GM23338 (cell line): ENCODE measurements at regions not wholly inside any gene's neighbourhood (a gene's known extent, or its start where the extent isn't known, plus 50 kb on each side); places are given as distances from the start of the nearest gene placed in this dataset.
"Not testable (repeated sequence)": the region's sequence is repeated elsewhere in the genome, so short reads cannot be mapped to it uniquely, and the experiment has no call there.

ENCODE experiments used
- ATAC-seq: fragments of 200-7000 bp; cut with Tn5 transposase; 3 replicates; pipeline ENCODE4 v1.9.1; 2020
- DNase-seq: peaks from one replicate; pipeline ENCODE4 v3.0.0-alpha.2; 2015; ENCODE audit warnings: low spot score
- H2AFZ ChIP-seq: fragments of 200-600 bp; sonication (generic); 2 replicates; pipeline ENCODE4 v1.8.0; 2016; ENCODE audit warnings: antibody characterized with exemption, mild to moderate bottlenecking, moderate library complexity
- H3F3A ChIP-seq: fragments of 200-600 bp; sonication (generic); replicated peaks from 2 replicates; pipeline ENCODE4 v1.8.0; 2017; ENCODE audit warnings: antibody characterized with exemption, mixed run types, low read depth
- H3K27ac ChIP-seq: fragments of 200-600 bp; sonication (generic); 2 replicates; pipeline ENCODE4 v1.6.1; 2016; ENCODE audit warnings: low read depth
- H3K27me3 ChIP-seq: fragments of 200-600 bp; sonication (generic); 2 replicates; pipeline ENCODE4 v1.8.0; 2016; ENCODE audit warnings: mild to moderate bottlenecking, mixed run types, moderate library complexity; ENCODE audit not compliant: insufficient read depth
- H3K36me3 ChIP-seq: fragments of 200-600 bp; sonication (generic); 2 replicates; pipeline ENCODE4 v1.8.0; 2016; ENCODE audit warnings: mild to moderate bottlenecking; ENCODE audit not compliant: insufficient read depth
- H3K4me1 ChIP-seq: fragments of 200-600 bp; sonication (generic); 2 replicates; pipeline ENCODE4 v1.8.0; 2016; ENCODE audit warnings: mild to moderate bottlenecking, moderate library complexity; ENCODE audit not compliant: insufficient read depth
- H3K4me2 ChIP-seq: fragments of 200-600 bp; sonication (generic); 2 replicates; pipeline ENCODE4 v1.7.1; 2017; ENCODE audit warnings: mixed run types
- H3K4me3 ChIP-seq: fragments of 200-600 bp; sonication (generic); 2 replicates; pipeline ENCODE4 v1.6.1; 2016; ENCODE audit warnings: mixed run types
- H3K79me2 ChIP-seq: fragments of 200-600 bp; sonication (generic); replicated peaks from 2 replicates; pipeline ENCODE4 v1.8.0; 2017; ENCODE audit warnings: mild to moderate bottlenecking; ENCODE audit not compliant: insufficient read depth
- H3K9me2 ChIP-seq: fragments of 200-600 bp; sonication (generic); 2 replicates; pipeline ENCODE4 v1.8.0; 2017; ENCODE audit not compliant: insufficient read depth
- H4K20me1 ChIP-seq: fragments of 200-600 bp; sonication (generic); replicated peaks from 2 replicates; pipeline ENCODE4 v1.8.0; 2017; ENCODE audit warnings: mild to moderate bottlenecking; ENCODE audit not compliant: insufficient read depth
- H3K27ac Mint-ChIP-seq: 2 replicates; pipeline ENCODE4 v1.8.0; 2020; ENCODE audit warnings: inconsistent platforms, mild to moderate bottlenecking, moderate library complexity, mixed read lengths
- H3K27me3 Mint-ChIP-seq: 3 replicates; pipeline ENCODE4 v1.8.0; 2022; ENCODE audit warnings: low read depth, mild to moderate bottlenecking, moderate library complexity, mixed read lengths, inconsistent platforms; ENCODE audit not compliant: insufficient read depth, poor library complexity
- H3K36me3 Mint-ChIP-seq: 3 replicates; pipeline ENCODE4 v1.8.0; 2021; ENCODE audit warnings: low read depth, mild to moderate bottlenecking, inconsistent platforms, moderate library complexity, mixed read lengths
- H3K4me1 Mint-ChIP-seq: 3 replicates; pipeline ENCODE4 v1.8.0; 2020; ENCODE audit warnings: mild to moderate bottlenecking, inconsistent platforms, mixed read lengths
- H3K4me3 Mint-ChIP-seq: 3 replicates; pipeline ENCODE4 v1.8.0; 2021; ENCODE audit warnings: moderate library complexity, mild to moderate bottlenecking, inconsistent platforms, mixed read lengths
- H3K9me3 Mint-ChIP-seq: 3 replicates; pipeline ENCODE4 v1.8.0; 2020; ENCODE audit warnings: moderate library complexity, mild to moderate bottlenecking, inconsistent platforms, mixed read lengths
- CREB1 ChIP-seq: fragments of 250-450 bp; sonication (Bioruptor Pico); IDR thresholded peaks from 2 replicates; pipeline ENCODE4 v1.5.0; 2020; ENCODE audit warnings: low read depth, mild to moderate bottlenecking, moderate library complexity
- EZH2phosphoT487 ChIP-seq: fragments of 200-600 bp; sonication (generic); IDR thresholded peaks from one replicate; pipeline ENCODE4 v1.8.1; 2018; ENCODE audit warnings: antibody characterized with exemption; ENCODE audit not compliant: unreplicated experiment
- JUNB ChIP-seq: IDR thresholded peaks from one replicate; pipeline ENCODE4 v1.6.1; 2016; ENCODE audit warnings: antibody characterized with exemption; ENCODE audit not compliant: unreplicated experiment
- NANOG ChIP-seq: IDR thresholded peaks from 2 replicates; pipeline ENCODE4 v1.6.1; 2016; ENCODE audit warnings: antibody characterized with exemption, borderline replicate concordance
- POLR2AphosphoS5 ChIP-seq: IDR thresholded peaks from 2 replicates; pipeline ENCODE4 v1.6.1; 2016; ENCODE audit warnings: antibody characterized with exemption, low read depth
- STAT1 ChIP-seq: IDR thresholded peaks from one replicate; pipeline ENCODE4 v1.6.1; 2016; ENCODE audit warnings: antibody characterized with exemption; ENCODE audit not compliant: unreplicated experiment
- ZNF114 ChIP-seq: fragments of 250-450 bp; sonication (Bioruptor Pico); IDR thresholded peaks from 2 replicates; pipeline ENCODE4 v1.5.0; 2020; ENCODE audit warnings: mild to moderate bottlenecking, moderate library complexity
- TF ChIP-seq, protein P1 (sequence below), 2 experiments: fragments of 200-600 bp in 1 of 2; sonication (generic) in 1 of 2; conservative IDR thresholded peaks; 2 replicates each; pipeline versions ENCODE4 v1.5.1 to v1.6.1; 2016 to 2017; ENCODE audit warnings: antibody characterized with exemption in 2 of 2, low read depth in 2 of 2, mild to moderate bottlenecking in 2 of 2, moderate library complexity in 1 of 2
- TF ChIP-seq, protein P2 (sequence below): fragments of 250-450 bp; sonication (Bioruptor Pico); IDR thresholded peaks from 2 replicates; pipeline ENCODE4 v1.5.0; 2020; ENCODE audit warnings: mild to moderate bottlenecking, moderate library complexity
- TF ChIP-seq, protein P3 (sequence below): IDR thresholded peaks from 2 replicates; pipeline ENCODE4 v1.6.1; 2016; ENCODE audit warnings: antibody characterized with exemption

DNA sequence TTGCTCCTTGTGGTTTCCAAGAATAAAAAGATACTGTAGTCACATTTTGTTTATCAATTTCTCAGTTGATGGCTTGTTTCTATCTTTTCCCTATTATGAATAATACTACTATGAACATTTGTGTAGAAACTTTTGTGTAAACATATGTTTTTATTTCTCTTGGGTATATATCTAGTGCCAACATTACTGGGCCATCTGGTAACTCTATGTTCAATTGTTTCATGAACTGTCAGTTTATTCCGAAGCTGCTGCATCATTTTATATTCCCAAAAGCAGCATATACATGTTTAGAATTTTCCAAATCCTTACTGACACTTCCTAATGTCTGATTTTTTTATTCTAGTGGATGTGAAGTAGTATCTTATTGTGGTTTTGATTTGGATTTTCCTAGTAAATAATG is 737.6 kb upstream of the TMEFF2 start (continued):
- TF ChIP-seq JUNB (no peak), EZH2phosphoT487 (no peak)
- TF ChIP-seq, protein P1, sequence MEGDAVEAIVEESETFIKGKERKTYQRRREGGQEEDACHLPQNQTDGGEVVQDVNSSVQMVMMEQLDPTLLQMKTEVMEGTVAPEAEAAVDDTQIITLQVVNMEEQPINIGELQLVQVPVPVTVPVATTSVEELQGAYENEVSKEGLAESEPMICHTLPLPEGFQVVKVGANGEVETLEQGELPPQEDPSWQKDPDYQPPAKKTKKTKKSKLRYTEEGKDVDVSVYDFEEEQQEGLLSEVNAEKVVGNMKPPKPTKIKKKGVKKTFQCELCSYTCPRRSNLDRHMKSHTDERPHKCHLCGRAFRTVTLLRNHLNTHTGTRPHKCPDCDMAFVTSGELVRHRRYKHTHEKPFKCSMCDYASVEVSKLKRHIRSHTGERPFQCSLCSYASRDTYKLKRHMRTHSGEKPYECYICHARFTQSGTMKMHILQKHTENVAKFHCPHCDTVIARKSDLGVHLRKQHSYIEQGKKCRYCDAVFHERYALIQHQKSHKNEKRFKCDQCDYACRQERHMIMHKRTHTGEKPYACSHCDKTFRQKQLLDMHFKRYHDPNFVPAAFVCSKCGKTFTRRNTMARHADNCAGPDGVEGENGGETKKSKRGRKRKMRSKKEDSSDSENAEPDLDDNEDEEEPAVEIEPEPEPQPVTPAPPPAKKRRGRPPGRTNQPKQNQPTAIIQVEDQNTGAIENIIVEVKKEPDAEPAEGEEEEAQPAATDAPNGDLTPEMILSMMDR (conservative IDR thresholded peaks at IDR 0.05; ENCODE audit: low read depth in 2 of 2) = no peak

DNA sequence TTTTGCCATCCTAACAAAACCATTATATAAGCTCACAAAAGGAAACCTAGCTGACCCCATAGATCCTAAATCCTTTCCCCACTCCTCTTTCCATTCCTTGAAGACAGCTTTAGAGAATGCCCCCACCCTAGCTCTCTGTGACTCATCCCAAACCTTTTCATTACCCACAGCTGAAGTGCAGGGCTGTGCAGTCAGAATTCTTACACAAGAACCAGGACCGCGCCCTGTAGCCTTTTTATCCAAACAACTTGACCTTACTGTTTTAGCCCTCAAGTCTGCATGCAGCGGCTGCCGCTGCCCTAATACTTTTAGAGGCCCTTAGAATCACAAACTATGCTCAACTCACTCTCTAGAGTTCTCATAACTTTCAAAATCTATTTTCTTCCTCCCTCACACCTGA is 726.9 kb upstream of the TMEFF2 start:
- not testable (repeated sequence) for H3K27me3 ChIP-seq, H3F3A ChIP-seq, H3K27ac Mint-ChIP-seq, H3K4me3 Mint-ChIP-seq, H3K36me3 ChIP-seq, H4K20me1 ChIP-seq, H3K36me3 Mint-ChIP-seq, H3K27ac ChIP-seq, H2AFZ ChIP-seq, H3K4me3 ChIP-seq, H3K4me1 ChIP-seq, H3K4me1 Mint-ChIP-seq, ATAC-seq, H3K9me2 ChIP-seq, DNase-seq, H3K79me2 ChIP-seq, H3K4me2 ChIP-seq, H3K27me3 Mint-ChIP-seq
- peaks cover 19% of the 10 kb centered on the region for H3K9me3 Mint-ChIP-seq

DNA sequence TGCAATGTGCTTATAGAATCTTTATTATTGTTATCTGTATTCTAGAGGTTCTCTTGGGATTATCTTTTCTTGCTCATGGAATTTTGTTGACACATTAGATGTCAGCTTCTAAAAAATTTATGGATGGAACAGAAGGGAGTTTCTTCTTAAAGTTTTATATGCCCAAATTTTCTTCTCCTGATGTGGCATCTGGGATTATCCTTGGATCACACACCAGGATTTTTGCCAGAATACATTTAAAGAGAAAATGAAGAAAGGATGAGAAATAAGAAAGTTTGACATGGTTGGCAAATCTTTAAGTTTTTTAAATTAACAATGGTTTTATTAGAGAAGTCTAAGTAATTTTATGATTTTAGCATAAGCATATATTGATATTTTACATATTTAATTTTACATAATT is 706.7 kb upstream of the TMEFF2 start:
- no peak overlapping the region for H2AFZ ChIP-seq
- no peak overlapping the region for H3K4me2 ChIP-seq
- Mint-ChIP-seq H3K27me3 (no peaks in the 10 kb centered on the region), H3K36me3 (no peaks in the 10 kb centered on the region), H3K4me1 (no peaks in the 10 kb centered on the region), H3K4me3 (no peak overlapping the region), H3K9me3 (peaks cover 2% of the 10 kb centered on the region; the same call in 1 of the 3 replicates), H3K27ac (no peak overlapping the region)
- H4K20me1 ChIP-seq = no peaks in the 10 kb centered on the region
- ATAC-seq = no peak
- H3F3A ChIP-seq = no peaks in the 10 kb centered on the region
- no peaks in the 10 kb centered on the region for H3K79me2 ChIP-seq
- DNase-seq = no peak
- H3K4me3 ChIP-seq = no peak overlapping the region
- no peaks in the 10 kb centered on the region for H3K36me3 ChIP-seq
- H3K27me3 ChIP-seq = no peaks in the 10 kb centered on the region
- no peaks in the 10 kb centered on the region for H3K4me1 ChIP-seq
- no peak overlapping the region for H3K27ac ChIP-seq
- H3K9me2 ChIP-seq = no peaks in the 10 kb centered on the region
- TF ChIP-seq ZNF114 (CRISPR knock-in tag) (no peak), JUNB (no peak), CREB1 (CRISPR knock-in tag) (no peak), POLR2AphosphoS5 (no peak), STAT1 (no peak), NANOG (no peak)
- TF ChIP-seq, protein P2, sequence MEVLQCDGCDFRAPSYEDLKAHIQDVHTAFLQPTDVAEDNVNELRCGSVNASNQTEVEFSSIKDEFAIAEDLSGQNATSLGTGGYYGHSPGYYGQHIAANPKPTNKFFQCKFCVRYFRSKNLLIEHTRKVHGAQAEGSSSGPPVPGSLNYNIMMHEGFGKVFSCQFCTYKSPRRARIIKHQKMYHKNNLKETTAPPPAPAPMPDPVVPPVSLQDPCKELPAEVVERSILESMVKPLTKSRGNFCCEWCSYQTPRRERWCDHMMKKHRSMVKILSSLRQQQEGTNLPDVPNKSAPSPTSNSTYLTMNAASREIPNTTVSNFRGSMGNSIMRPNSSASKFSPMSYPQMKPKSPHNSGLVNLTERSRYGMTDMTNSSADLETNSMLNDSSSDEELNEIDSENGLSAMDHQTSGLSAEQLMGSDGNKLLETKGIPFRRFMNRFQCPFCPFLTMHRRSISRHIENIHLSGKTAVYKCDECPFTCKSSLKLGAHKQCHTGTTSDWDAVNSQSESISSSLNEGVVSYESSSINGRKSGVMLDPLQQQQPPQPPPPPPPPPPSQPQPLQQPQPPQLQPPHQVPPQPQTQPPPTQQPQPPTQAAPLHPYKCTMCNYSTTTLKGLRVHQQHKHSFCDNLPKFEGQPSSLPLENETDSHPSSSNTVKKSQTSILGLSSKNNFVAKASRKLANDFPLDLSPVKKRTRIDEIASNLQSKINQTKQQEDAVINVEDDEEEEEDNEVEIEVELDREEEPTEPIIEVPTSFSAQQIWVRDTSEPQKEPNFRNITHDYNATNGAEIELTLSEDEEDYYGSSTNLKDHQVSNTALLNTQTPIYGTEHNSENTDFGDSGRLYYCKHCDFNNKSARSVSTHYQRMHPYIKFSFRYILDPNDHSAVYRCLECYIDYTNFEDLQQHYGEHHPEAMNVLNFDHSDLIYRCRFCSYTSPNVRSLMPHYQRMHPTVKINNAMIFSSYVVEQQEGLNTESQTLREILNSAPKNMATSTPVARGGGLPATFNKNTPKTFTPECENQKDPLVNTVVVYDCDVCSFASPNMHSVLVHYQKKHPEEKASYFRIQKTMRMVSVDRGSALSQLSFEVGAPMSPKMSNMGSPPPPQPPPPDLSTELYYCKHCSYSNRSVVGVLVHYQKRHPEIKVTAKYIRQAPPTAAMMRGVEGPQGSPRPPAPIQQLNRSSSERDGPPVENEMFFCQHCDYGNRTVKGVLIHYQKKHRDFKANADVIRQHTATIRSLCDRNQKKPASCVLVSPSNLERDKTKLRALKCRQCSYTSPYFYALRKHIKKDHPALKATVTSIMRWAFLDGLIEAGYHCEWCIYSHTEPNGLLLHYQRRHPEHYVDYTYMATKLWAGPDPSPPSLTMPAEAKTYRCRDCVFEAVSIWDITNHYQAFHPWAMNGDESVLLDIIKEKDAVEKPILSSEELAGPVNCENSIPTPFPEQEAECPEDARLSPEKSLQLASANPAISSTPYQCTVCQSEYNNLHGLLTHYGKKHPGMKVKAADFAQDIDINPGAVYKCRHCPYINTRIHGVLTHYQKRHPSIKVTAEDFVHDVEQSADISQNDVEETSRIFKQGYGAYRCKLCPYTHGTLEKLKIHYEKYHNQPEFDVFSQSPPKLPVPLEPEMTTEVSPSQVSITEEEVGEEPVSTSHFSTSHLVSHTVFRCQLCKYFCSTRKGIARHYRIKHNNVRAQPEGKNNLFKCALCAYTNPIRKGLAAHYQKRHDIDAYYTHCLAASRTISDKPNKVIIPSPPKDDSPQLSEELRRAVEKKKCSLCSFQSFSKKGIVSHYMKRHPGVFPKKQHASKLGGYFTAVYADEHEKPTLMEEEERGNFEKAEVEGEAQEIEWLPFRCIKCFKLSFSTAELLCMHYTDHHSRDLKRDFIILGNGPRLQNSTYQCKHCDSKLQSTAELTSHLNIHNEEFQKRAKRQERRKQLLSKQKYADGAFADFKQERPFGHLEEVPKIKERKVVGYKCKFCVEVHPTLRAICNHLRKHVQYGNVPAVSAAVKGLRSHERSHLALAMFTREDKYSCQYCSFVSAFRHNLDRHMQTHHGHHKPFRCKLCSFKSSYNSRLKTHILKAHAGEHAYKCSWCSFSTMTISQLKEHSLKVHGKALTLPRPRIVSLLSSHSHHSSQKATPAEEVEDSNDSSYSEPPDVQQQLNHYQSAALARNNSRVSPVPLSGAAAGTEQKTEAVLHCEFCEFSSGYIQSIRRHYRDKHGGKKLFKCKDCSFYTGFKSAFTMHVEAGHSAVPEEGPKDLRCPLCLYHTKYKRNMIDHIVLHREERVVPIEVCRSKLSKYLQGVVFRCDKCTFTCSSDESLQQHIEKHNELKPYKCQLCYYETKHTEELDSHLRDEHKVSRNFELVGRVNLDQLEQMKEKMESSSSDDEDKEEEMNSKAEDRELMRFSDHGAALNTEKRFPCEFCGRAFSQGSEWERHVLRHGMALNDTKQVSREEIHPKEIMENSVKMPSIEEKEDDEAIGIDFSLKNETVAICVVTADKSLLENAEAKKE (CRISPR knock-in tag) = no peak
- TF ChIP-seq, protein P3, sequence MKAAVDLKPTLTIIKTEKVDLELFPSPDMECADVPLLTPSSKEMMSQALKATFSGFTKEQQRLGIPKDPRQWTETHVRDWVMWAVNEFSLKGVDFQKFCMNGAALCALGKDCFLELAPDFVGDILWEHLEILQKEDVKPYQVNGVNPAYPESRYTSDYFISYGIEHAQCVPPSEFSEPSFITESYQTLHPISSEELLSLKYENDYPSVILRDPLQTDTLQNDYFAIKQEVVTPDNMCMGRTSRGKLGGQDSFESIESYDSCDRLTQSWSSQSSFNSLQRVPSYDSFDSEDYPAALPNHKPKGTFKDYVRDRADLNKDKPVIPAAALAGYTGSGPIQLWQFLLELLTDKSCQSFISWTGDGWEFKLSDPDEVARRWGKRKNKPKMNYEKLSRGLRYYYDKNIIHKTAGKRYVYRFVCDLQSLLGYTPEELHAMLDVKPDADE = no peak
